AG04450 (cell line): ENCODE measurements at regions not wholly inside any gene's neighbourhood (a gene's known extent, or its start where the extent isn't known, plus 50 kb on each side); places are given as distances from the start of the nearest gene placed in this dataset.

Experiments
- CTCF ChIA-PET: fragments of 300-600, 350-600 bp; formaldehyde crosslinking; extraction: SDS; loops from one replicate; lab custom pipeline; 2022; ENCODE audit warnings: antibody characterized with exemption, inconsistent platforms; lab: Charles Lee
- POLR2A ChIA-PET: fragments of 350-600 bp; formaldehyde crosslinking; extraction: SDS; loops from one replicate; lab custom pipeline; 2021; ENCODE audit warnings: antibody characterized with exemption, inconsistent platforms; lab: Yijun Ruan, JAX
- DNase-seq: peaks from one replicate; pipeline ENCODE4 v3.0.0-alpha.2; 2011; ENCODE audit warnings: low read depth, low spot score
- H3K27ac ChIP-seq: one replicate; pipeline ENCODE4 v1.5.1; 2012; ENCODE audit warnings: low read depth, low read length, control low read depth
- H3K27me3 ChIP-seq: one replicate; pipeline ENCODE4 v1.6.0; 2012; ENCODE audit warnings: low read length; ENCODE audit not compliant: control insufficient read depth, insufficient read depth
- H3K4me3 ChIP-seq: 2 replicates; pipeline ENCODE4 v1.5.1; 2011; ENCODE audit warnings: mild to moderate bottlenecking, low read depth, low read length, control low read depth
- H3K9me3 ChIP-seq: 2 replicates; pipeline ENCODE4 v1.5.1; 2012; ENCODE audit warnings: low read length; ENCODE audit not compliant: control insufficient read depth, insufficient read depth
- CTCF ChIP-seq: IDR thresholded peaks from 2 replicates; pipeline ENCODE4 v1.5.1; 2011; ENCODE audit warnings: low read depth, low read length, control low read depth, inconsistent platforms

GRCh38 chr1:87833166-87833565, 504.5 kb downstream of the LMO4 start:
- DNase-seq: peak; percentile 45
- no peak overlapping the region for H3K27ac ChIP-seq
- CTCF ChIA-PET: interaction anchor here (0.7 to 1.9 kb wide), 2 partner anchors 121 to 434 kb away, joined by 4 to 6 read pairs; no protein-coding TSS in a partner anchor
- H3K4me3 ChIP-seq: no peak overlapping the region
- no peaks in the 10 kb centered on the region for H3K27me3 ChIP-seq
- TF ChIP-seq CTCF: no peak
- no peaks in the 10 kb centered on the region for H3K9me3 ChIP-seq
- POLR2A ChIA-PET: no interaction called here

- DNase-seq: no peak
- H3K27me3 ChIP-seq: no peaks in the 10 kb centered on the region
- H3K9me3 ChIP-seq: no peaks in the 10 kb centered on the region
- ChIA-PET CTCF (interaction anchor here (0.9 kb wide), 1 partner anchor 119 kb away, joined by 3 read pairs; no protein-coding TSS in a partner anchor), POLR2A (no interaction called here)
- H3K27ac ChIP-seq: no peak overlapping the region
- no peak overlapping the region for H3K4me3 ChIP-seq
- no peak for TF ChIP-seq CTCF
Observed at GRCh38 chr1:87834151-87834550, 505.5 kb downstream of the LMO4 start.

GRCh38 chr1:87834941-87835340, 506.3 kb downstream of the LMO4 start:
- CTCF ChIA-PET: no interaction called here
- no peak overlapping the region for H3K4me3 ChIP-seq
- POLR2A ChIA-PET: no interaction called here
- H3K27me3 ChIP-seq: no peaks in the 10 kb centered on the region
- no peak overlapping the region for H3K27ac ChIP-seq
- DNase-seq: no peak
- no peak for TF ChIP-seq CTCF
- H3K9me3 ChIP-seq: no peaks in the 10 kb centered on the region

GRCh38 chr1:87840767-87841166, 512.1 kb downstream of the LMO4 start:
- Histone ChIP-seq H3K27me3 (no peaks in the 10 kb centered on the region), H3K27ac (no peak overlapping the region), H3K9me3 (no peaks in the 10 kb centered on the region), H3K4me3 (no peak overlapping the region)
- ChIA-PET CTCF (no interaction called here), POLR2A (no interaction called here)
- DNase-seq: no peak
- TF ChIP-seq CTCF: no peak

- no peak for DNase-seq
- CTCF ChIA-PET: no interaction called here
- TF ChIP-seq CTCF: no peak
- Histone ChIP-seq H3K4me3 (no peak overlapping the region), H3K9me3 (no peaks in the 10 kb centered on the region), H3K27ac (no peak overlapping the region), H3K27me3 (no peaks in the 10 kb centered on the region)
- POLR2A ChIA-PET: no interaction called here
Observed at GRCh38 chr1:87841332-87841731, 512.7 kb downstream of the LMO4 start.
